ENCODE measurements at regions not wholly inside any gene's neighbourhood (a gene's known extent, or its start where the extent isn't known, plus 50 kb on each side); places are given as distances from the start of the nearest gene placed in this dataset.

DNA sequence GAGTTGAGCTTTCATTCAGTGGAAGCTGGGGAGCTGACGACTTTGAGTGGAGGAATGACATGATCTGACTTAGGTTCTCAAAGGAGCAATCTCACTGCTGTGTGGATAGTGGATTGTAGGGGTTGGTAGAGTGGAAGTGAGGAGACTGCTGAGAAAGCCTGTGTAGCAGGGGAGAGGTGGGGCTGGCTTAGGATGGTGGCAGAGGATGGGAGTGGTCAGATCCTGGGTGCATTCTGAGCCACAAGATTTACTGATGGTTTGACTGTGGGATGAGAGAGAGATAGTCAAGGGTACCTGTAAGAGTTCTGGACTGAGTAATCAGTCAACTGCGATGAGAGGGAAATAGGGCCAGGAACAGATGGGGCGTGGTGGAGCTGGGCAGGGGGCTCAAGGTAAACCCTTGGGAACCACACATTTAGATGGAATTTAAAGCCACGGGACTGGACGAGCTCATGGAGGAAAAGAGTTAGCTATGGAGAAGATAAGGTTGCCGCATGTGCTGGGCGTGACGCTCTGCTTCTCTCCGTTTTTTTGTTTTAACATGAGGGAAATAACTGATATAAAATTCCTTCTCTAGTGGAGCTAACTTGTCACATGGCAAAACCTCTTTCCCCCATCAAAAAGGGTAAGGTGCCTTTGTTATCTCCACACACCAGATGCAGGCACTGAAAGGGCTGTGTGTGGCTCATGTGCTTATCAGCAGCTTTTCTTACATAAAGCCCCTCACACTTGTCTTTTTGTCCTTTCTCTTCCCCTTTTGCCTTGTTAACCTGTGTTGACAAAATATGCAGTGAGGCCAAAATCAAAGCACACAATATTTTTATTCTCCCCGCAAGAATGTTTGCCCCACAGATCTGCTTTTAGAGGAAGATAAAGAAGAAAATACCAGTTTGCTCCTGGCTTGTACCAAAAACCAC is 379.8 kb downstream of the TSN start:
- Histone ChIP-seq H3K36me3 (no peaks in the 10 kb centered on the region), H3K4me3 (no peak overlapping the region), H3K27ac (no peak overlapping the region), H3K9me3 (peaks cover 0 to 12% (median 4%) of the 10 kb centered on the region in 3 donors), H3K27me3 (no peaks in the 10 kb centered on the region), H3K4me1 (no peaks in the 10 kb centered on the region)
- intact Hi-C loops (cut with DNase I): no loop called here
- WGBS, 2 donors: 50 to 61% methylated on average over 10 of the region's 10 CpGs
- DNase-seq: no peak
- TF ChIP-seq CTCF (IDR thresholded peaks at IDR 0.05): no peak
- no peak for TF ChIP-seq POLR2A (IDR thresholded peaks at IDR 0.05)

- Histone ChIP-seq H3K27me3 (no peaks in the 10 kb centered on the region), H3K9me3 (peaks cover 0 to 4% (median 4%) of the 10 kb centered on the region in 3 donors), H3K36me3 (no peaks in the 10 kb centered on the region), H3K27ac (no peak overlapping the region), H3K4me3 (no peak overlapping the region), H3K4me1 (no peaks in the 10 kb centered on the region)
- no peak for TF ChIP-seq CTCF (IDR thresholded peaks at IDR 0.05)
- no peak for TF ChIP-seq POLR2A (IDR thresholded peaks at IDR 0.05)
- WGBS, 2 donors: 33% methylated on average over 2 of the region's 2 CpGs; no CpG with 5 or more reads in 1 of the 2 donors
- no peak for DNase-seq
- intact Hi-C loops (cut with DNase I): no loop called here
These were observed 380.6 kb downstream of the TSN start for GRCh38 chr2:122136056-122136455.

DNA sequence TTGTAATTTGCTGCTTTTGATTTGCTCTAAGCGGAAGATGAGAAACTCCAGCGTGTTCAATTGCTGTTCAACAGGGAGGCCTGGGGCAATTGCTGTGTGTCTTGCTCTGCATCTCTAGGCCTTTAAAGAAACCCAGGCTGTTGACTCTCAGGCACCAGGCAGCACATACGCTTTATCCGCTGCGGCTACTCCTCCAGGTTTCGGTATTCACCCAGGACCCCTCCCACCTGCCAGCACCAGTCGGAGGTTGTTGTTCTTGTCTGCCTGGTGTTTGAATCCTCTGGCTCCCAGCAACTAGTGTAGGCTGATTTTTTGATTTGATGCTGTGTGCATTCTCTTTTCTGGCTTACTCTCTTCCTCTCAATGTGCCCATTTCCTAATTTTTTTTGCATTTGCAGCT is 383.1 kb downstream of the TSN start:
- no peaks in the 10 kb centered on the region for H3K36me3 ChIP-seq
- no peaks in the 10 kb centered on the region for H3K9me3 ChIP-seq
- no peak for TF ChIP-seq CTCF (IDR thresholded peaks at IDR 0.05)
- no peak for TF ChIP-seq POLR2A (IDR thresholded peaks at IDR 0.05)
- H3K27ac ChIP-seq: no peak overlapping the region
- H3K4me1 ChIP-seq: no peaks in the 10 kb centered on the region
- H3K4me3 ChIP-seq: no peak overlapping the region
- intact Hi-C loops (cut with DNase I): no loop called here
- no peaks in the 10 kb centered on the region for H3K27me3 ChIP-seq
- WGBS, 2 donors: 77 to 80% methylated on average over 6 to 7 of the region's 7 CpGs
- no peak for DNase-seq

DNA sequence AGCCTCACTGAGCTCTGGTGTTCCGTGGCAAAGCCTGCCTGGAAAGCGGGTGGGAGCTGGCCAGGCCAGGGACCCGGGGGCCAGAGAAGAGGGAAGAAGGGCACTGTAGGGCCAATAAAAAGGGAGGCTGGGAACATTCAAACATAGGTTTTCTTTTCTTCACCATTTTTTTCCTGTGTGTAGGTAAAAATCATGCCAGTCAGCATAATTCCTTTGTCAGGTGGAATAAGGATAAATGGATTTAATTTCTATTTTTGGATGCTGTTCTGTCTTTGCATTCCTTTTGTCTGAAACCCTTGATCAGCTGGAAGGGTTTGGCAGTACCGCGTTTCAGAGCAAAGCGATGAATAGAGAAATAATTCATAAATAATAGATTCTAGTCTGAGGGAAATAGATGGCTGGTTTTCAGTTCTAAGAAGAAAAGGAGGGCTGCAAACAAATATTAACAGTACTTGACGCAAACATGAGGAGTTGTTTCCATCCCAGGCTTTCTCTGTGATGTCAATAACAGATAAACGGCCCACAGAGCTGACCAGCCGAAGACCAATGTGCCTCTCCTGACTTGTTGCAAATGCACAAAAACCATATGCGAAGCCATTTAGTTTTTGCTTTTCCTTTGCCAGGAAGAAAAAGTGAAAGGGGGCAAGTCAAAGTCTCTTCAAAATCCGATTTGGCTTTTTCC is 384.4 kb downstream of the TSN start:
- no peak for TF ChIP-seq CTCF (IDR thresholded peaks at IDR 0.05)
- no peak for TF ChIP-seq POLR2A (IDR thresholded peaks at IDR 0.05)
- DNase-seq: no peak
- no peaks in the 10 kb centered on the region for H3K27me3 ChIP-seq
- H3K9me3 ChIP-seq: no peaks in the 10 kb centered on the region
- intact Hi-C loops (cut with DNase I): no loop called here
- 54 to 68% methylated on average over 8 to 10 of the region's 11 CpGs for WGBS, 2 donors
- no peak overlapping the region for H3K27ac ChIP-seq
- H3K36me3 ChIP-seq: no peaks in the 10 kb centered on the region
- H3K4me1 ChIP-seq: no peaks in the 10 kb centered on the region
- no peak overlapping the region for H3K4me3 ChIP-seq

DNA sequence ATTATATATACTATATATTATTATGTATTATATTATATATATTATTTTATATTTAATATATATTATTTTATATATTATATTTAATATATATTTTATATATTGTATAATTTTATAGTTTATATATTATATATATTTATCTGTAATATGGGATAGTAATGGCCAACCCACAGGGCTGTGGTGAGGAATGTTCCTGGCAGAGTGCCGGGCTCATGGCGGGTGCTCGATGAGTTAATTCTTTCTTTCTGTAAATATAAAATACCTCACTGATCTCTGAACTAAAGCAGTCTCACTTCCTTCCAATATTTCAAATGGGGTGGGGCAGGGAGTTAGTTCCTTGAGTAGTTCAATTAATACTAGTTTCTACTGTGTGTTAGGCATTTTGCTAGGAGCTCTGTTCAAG is 389.4 kb downstream of the TSN start:
- no peaks in the 10 kb centered on the region for H3K4me1 ChIP-seq
- H3K27ac ChIP-seq: no peak overlapping the region
- no peak overlapping the region for H3K4me3 ChIP-seq
- no peaks in the 10 kb centered on the region for H3K9me3 ChIP-seq
- intact Hi-C loops (cut with DNase I): no loop called here
- H3K36me3 ChIP-seq: no peaks in the 10 kb centered on the region
- TF ChIP-seq POLR2A (IDR thresholded peaks at IDR 0.05) (no peak), CTCF (IDR thresholded peaks at IDR 0.05) (no peak)
- WGBS, 2 donors: 86 to 88% methylated on average over 3 of the region's 3 CpGs
- H3K27me3 ChIP-seq: no peaks in the 10 kb centered on the region
- DNase-seq: no peak

Data from esophagus squamous epithelium (tissue), 5 donors.